ENCODE measurements at regions not wholly inside any gene's neighbourhood (a gene's known extent, or its start where the extent isn't known, plus 50 kb on each side); places are given as distances from the start of the nearest gene placed in this dataset.

- dilution Hi-C loops (cut with MboI; ENCODE audit: extremely low pct_ligation_motif_present, low sequenced_read_pairs), result no loop called here
- Histone ChIP-seq H3K4me1 (ENCODE audit: control insufficient read depth, extremely low read depth, insufficient read depth, low read length) (no peaks in the 10 kb centered on the region), H3K27me3 (ENCODE audit: control insufficient read depth in 2 of 2, insufficient read depth in 2 of 2, low read length in 2 of 2) (no peaks in the 10 kb centered on the region), H2AFZ (ENCODE audit: low read depth, low read length) (no peak overlapping the region), H3K9ac (replicated peaks; ENCODE audit: extremely low read depth, insufficient read depth, low read length) (no peak overlapping the region), H3K79me2 (ENCODE audit: control insufficient read depth, insufficient read depth, low read length) (no peaks in the 10 kb centered on the region), H3K9me1 (replicated peaks; ENCODE audit: control insufficient read depth, extremely low read depth, insufficient read depth, low read length) (no peaks in the 10 kb centered on the region), H3K4me2 (ENCODE audit: insufficient read depth, low read length) (no peak overlapping the region), H3K27ac (ENCODE audit: insufficient read depth, low read depth, low read length) (no peak overlapping the region), H3K9me3 (replicated peaks; ENCODE audit: control insufficient read depth, insufficient read depth, low read length) (no peaks in the 10 kb centered on the region), H4K20me1 (replicated peaks; ENCODE audit: control insufficient read depth, extremely low read depth, insufficient read depth, low read length) (no peaks in the 10 kb centered on the region), H3K36me3 (ENCODE audit: control insufficient read depth in 2 of 2, extremely low read depth in 1 of 2, insufficient read depth in 2 of 2, low read length in 2 of 2) (no peaks in the 10 kb centered on the region), H3K4me3 (replicated peaks in 1 of 3; ENCODE audit: insufficient read depth in 1 of 3, low read depth in 1 of 3, low read length in 3 of 3) (no peak overlapping the region)
- DNase-seq (ENCODE audit: low read depth, low spot score), result no peak
- CTCF ChIA-PET, result interaction anchor here (0.7 kb wide), 1 partner anchor 1125 kb away, joined by 3 read pairs; no protein-coding TSS in a partner anchor
- POLR2A ChIA-PET, result no interaction called here
- BruUV-seq (replicated peaks), result no TSS peak
- FAIRE-seq, result no peak
- TF ChIP-seq FOS (IDR thresholded peaks at IDR 0.05; ENCODE audit: borderline replicate concordance, insufficient read depth, low read length) (no peak), EZH2 (IDR thresholded peaks at IDR 0.05; ENCODE audit: borderline replicate concordance, low read depth, low read length, severe bottlenecking) (no peak), JUN (IDR thresholded peaks at IDR 0.05; ENCODE audit: borderline replicate concordance, insufficient read depth, insufficient read length, low read depth) (no peak), POLR2AphosphoS5 (IDR thresholded peaks at IDR 0.05; ENCODE audit: insufficient read depth, low read depth, low read length) (no peak), MYC (IDR thresholded peaks at IDR 0.05; ENCODE audit: low read depth, low read length) (no peak), MAX (IDR thresholded peaks at IDR 0.05; ENCODE audit: insufficient read depth, insufficient read length) (no peak), CTCF (IDR thresholded peaks at IDR 0.05; ENCODE audit: extremely low read depth in 1 of 2, insufficient read depth in 1 of 2, low read depth in 1 of 2, low read length in 2 of 2) (no peak), POLR2A (IDR thresholded peaks at IDR 0.05; ENCODE audit: low read depth, low read length) (no peak), GATA2 (IDR thresholded peaks at IDR 0.05; ENCODE audit: insufficient read depth, insufficient read length, low read depth, low read length) (no peak)
- intact Hi-C loops (cut with micrococcal nuclease), result no loop called here
These were observed 210.9 kb downstream of the NDUFA10 start for GRCh38 chr2:239814116-239814860.
